Activated CD4-positive, alpha-beta T cell treated with anti-CD3 and anti-CD28 coated beads, Interleukin-10, Interleukin-2, amounts not matched to agents 100 ng/mL and 50 ng/mL, durations not matched to agents 16 hours and 8 hours (primary cell): ENCODE measurements at regions not wholly inside any gene's neighbourhood (a gene's known extent, or its start where the extent isn't known, plus 50 kb on each side); places are given as distances from the start of the nearest gene placed in this dataset.

Experiments used
- DNase-seq: peaks from one replicate; pipeline ENCODE4 v3.0.0-alpha.2; 2020

DNA sequence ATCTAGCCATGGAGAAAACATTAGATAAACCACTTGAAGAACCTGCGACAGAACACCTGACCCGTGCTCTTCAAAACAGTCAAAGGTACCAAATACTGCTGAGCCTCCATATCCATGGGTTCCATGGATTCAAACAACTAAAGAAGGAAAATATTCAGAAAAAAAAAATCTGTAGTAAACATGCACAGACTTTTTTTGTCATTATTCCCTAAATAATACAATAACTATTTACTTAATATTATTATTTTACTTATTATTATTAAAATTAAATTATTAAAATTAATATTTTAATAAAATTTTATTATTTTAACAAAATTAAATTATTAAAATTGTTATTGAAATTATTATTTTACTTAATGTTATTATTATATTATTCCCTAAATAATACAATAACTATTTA lies 101.0 kb upstream of the PDE1C start:
- DNase-seq: no peak

DNA sequence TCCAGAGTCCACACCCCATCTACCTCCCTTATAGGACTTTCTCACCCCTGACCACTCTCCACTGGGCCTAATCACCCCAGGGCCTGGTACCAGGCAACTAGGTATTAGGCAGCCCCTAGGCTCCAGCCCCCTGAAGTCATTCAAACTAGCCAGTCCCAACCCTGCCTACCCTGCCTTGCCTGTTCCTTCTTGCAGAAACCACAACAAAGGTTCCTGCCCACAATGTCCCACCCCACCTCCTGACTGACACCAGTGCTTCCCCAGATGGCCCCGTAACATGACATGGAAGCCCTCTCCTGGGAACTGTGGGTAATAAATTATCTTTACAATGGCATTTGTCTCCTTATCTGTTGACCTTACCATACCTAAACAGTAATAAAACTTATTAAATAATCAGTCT lies 100.6 kb upstream of the PDE1C start:
- no peak for DNase-seq

DNA sequence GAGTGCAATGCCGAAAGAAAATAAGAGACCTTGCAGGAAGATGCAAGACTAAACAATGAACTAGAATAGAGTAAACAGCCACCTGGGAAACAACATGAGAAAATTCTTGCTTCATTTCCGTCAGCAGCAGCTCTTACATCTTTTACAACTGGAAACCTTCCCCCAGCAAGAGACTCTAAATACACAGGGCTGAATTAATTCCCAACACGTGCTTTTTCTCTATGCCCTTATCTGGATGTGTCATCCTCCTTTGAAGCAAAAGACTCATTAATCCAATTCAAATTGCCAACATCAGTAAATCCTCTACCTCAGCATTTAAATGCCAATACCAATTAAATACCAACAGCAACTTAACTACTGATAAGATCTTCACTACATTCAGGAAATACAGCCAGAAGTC lies 99.0 kb upstream of the PDE1C start:
- no peak for DNase-seq

DNA sequence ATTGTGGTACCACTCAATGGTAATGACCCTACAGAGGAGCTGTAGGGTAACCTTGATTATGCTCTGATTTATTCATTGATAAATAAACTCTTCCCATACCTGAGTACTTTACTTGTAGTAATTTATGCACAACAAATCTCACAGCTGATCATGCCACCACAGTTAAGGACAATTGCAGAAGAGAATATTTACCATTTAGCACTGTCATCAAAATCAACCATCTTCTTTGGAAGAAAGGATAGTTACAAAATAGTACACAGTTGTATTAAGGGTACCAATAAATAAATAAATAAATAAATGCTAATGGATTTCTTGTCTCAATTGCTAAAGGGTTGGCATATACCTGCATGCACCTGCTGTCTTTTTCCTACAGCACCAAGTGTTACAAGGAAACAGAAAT lies 97.6 kb upstream of the PDE1C start:
- no peak for DNase-seq

DNA sequence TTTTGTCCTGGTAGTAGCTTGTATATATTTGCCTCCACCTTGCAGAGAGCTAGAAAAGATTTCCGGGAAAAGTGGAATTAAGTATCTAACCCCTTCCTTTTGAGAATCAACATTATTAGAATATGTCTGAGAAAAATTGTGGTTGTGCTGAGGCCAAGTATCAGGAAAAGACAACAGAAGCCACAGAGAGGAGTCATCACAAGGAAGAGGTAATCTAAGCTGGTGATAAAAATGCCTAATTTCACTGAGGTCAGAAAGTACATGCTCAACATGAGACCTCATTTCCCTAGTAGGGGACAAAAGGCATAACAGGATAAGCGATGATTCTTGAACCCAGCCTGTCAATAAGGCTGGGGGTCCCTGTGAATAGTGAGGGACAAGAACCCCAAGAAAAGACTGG lies 97.0 kb upstream of the PDE1C start:
- no peak for DNase-seq

DNA sequence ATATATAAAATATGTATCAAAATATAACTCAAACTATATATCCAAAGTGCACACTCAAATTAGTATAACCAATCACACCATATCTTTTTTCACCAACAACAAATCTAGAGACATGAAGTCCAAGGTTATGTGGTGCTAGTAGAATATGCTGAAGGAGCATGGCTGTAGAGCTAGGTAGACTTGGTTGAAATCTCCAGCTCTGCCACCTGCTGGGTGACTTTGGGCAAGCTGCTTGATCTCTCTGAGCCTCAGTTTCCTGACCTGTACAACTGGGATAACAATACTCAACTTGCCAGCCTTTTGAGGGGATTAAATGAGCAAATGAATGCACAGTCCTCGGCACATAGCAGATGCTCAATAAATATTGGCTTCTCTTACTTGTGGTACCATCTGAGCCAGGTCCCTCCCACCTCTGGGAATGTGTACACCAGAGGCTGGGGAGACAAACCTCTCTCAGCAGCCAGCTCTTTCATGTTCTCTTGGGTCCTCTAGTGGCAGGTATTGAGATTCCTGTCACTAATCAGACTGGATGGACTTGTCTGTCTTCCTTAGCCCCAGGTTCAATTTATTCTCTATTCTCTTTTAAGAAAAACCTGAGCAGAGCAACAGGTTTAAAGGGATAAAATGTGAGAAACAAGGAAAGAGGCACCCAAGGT lies 94.3 kb upstream of the PDE1C start:
- no peak for DNase-seq

DNA sequence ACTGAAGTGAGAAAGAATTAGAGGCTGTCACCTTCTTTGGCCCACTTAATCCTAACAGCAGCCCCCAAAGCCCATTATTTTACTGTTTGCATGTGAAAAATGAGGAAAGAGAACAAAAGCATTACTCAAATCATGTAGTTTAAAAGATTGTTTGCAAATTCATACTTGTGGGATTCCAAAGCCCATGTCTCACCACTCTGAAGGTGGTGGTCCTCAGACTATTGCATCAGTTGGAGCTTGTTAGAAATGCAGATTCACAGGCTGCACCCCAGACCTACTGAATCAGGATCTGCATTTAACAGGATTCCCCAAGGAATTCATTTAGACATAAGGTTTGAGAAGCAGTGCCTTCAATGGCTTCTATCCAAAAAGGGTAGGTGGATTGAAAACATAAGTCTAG lies 93.7 kb upstream of the PDE1C start:
- no peak for DNase-seq

DNA sequence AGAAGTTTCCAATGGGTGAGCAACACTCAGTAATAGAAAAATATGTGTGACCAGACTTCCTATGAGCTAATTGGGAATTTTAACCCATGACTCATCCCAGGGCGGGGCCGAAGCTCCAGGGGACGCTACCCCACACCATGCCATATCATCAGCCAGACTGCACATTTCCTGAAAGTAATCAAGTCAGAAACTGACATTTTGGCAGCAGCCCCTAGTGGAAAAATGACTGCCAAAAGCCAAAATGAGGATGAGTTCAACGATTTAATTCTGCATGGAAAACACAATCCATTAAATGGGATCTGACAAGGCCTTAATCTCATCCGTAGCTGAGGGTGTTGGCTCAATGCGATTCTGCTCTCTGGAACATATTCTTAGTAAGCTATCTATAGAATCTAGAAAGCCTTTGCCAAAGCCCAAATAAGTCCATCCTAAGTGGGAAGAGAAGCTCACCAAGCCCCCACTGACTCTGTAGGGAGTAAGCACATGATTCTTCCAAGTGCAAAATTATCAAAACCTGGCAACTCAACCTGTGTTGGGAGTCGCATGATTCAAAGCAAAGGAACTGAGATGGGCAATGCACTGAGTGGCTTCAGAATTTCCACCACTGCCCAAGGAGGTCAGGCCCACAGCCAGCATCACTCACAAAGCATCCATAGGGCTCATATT lies 93.1 kb upstream of the PDE1C start:
- DNase-seq: no peak

DNA sequence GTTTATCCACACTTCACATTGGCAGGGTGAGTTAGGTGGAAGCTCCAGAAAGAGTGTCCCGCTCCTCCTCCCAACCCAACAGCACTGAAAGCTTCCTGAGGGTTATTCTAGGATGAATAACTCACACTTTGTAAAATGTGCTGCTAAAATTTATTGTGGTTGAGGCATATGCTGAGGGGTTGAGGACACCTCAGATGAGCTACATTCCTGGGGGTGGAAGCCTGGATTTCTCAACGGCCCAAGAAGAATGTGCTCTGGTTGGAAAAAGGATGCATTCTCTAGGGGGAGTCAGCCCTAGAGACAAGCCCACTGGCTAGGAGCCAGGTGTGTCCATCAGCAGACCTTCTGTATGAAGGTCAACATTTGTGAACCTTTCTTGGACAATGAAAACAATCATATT lies 91.5 kb upstream of the PDE1C start:
- no peak for DNase-seq

DNA sequence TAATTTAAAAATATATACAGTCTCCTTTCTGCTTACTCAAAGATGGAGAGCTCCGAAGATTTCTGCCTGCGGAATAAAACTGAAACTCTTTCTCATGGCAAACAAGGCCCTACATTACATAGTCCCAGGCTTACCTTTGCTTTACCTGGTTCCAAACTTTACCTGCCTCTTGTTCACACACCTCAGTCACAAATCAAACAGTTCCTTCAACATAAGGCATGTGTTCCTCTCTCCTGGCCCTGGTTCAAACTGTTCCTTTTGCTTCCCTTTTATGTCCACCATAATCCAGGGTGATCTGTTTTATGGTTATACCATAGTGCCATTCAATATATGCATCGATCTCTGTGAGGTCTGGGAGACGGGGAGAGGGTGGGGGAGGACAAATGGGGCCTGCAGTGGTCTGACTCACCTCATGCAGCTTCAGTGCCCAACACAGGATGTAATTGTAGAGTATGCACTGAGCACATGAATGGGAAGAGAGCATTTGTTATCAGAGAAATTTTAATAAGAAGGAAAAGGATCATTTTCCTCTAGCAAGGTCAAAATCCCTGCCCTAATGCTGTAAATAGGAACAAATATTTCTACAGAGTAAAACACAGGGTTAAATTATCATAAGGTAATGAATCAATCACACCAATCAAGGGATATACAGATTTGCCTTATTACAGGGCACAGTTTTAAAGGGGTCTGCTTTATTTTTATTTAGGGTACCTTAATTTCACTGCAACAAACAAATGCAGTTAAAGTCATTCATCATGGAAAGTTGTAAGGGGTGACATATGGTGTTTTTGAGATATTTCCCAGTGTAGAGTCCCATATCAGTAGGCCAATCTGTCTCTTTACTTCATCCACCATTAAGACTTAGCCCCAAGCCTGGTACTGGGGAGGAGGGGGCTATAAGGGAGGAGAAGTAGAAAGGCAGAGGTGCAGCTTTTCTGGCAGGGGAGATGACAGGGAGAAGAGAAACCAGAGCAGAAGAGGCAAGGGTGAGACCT lies 88.8 kb upstream of the PDE1C start:
- DNase-seq: no peak

DNA sequence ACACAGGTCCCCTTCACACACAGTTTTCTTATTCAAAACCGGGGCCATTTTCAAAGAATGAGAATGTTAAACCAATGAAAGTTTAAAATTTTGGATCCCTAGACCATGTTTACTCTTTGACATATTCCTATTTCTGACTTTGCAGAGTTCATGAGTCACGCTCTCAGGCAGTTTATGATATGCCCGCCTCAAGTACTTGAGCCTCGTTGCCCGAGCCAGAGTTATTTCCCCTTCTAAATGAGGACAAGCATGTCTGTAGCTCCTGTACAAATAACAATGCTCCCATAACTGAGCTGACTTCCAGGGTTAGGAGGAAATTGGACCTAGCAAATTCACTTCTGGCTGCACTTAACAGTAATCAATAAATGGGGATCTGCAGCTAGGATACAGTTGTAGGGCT lies 87.9 kb upstream of the PDE1C start:
- no peak for DNase-seq

DNA sequence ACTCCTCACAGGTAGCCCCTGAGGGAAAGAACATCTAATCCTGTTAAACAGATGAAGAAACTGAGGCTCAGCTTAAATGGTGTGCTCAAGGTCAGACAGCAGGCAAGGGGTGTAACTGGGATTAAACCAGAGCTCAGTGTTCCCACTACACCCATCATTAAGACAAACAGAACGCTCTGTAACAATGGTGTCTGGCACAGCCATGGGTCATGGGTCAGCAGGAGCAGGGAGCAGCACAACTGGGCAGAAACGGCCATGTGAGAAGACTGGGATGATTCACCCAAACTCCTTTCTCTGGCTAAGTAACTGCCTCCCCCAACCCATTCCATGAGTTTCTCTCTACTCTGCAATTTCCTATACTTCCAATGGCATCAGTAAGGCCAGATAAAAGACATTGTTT lies 85.5 kb upstream of the PDE1C start:
- no peak for DNase-seq

DNA sequence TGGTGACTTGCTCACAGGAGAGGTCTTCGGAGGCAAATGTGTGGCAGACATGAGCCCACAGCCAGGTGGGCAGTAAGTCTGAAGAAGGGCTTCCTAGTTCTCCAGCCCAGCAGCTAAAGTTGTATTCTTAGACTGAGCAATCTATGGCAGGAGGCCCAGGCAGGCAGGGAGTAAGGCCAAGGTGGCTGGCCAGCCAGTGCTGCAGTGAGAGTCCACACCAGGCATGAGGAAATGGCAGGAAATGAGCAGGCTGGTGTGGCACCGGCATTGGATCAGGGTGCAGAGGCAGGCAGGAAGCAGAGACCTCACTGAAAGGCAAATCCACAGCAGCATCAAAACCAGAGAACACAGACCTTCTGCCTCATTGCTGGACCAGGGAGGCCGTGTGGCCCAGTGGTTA lies 84.6 kb upstream of the PDE1C start:
- no peak for DNase-seq

DNA sequence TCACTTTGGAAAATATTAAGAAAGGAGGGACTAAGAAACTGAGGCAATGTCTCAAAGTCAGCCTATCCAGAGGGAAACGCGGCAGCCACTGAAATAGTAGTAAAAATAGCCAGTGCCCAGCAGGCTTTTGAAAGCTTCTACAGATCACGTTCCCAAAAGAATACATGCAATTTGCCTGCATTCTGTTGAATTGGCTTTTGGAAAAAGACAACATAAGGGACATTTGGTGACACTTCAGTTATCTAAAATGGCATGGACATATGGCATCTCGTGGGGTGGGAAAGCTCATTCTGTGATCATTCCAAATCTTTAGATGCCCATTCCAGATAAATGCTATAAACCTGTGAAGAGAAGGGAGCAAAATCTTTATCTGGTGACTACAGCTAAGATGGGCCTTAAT lies 82.8 kb upstream of the PDE1C start:
- no peak for DNase-seq

DNA sequence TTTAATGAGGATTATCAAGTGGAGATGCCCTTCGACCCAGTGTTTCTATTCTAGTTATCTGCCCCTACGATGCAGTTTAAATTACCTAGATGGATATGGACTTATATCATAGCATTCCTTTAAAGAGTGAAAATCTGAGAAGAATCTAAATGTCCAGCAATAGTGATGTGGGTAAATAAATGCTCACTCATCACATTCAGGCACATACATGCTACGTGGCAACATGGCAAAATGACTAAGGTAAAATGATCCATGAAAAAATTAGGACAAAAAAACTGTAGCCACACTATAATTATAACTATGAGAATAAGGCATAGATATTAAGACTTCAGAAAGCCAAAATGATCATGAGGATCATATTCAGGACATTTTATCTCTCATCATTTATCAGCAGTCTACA lies 82.4 kb upstream of the PDE1C start:
- DNase-seq: no peak

DNA sequence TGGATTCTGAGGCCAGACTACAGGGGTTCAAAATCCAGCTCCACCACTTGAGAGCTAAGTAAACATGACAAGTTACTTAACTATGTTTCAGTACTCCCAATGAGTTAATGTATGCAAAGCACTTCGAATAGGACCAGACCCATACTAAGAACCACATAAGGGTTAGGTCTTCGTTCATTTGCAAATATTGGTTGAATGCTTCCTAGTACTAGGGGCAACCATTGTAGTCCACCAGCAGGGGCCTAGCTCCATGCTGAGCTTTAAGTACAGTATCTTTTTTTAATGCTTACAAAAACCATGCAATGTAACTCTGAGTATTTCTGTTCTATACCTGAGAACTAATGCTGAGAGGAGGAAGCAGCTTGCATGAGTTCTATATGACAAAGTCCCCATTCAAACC lies 80.4 kb upstream of the PDE1C start:
- no peak for DNase-seq

DNA sequence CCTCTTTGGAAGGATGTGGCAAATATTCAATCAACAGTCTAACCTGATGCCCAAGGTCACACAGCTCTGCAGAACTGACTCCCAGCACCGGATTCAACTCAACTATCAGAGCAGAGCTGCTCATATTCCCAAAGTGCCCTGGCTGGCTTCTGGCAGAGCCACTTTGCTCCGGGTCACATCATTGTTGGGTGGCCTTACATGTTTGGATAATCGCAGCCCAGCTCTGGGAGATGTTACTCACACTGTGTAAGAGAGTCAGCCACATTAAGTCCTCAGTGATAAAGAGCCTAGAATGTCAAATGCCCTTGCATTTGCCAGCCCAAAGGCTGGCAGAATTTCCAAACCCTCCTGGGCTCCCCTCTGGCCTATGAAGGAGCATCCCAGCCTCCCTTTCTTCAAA lies 79.8 kb upstream of the PDE1C start:
- DNase-seq: no peak

DNA sequence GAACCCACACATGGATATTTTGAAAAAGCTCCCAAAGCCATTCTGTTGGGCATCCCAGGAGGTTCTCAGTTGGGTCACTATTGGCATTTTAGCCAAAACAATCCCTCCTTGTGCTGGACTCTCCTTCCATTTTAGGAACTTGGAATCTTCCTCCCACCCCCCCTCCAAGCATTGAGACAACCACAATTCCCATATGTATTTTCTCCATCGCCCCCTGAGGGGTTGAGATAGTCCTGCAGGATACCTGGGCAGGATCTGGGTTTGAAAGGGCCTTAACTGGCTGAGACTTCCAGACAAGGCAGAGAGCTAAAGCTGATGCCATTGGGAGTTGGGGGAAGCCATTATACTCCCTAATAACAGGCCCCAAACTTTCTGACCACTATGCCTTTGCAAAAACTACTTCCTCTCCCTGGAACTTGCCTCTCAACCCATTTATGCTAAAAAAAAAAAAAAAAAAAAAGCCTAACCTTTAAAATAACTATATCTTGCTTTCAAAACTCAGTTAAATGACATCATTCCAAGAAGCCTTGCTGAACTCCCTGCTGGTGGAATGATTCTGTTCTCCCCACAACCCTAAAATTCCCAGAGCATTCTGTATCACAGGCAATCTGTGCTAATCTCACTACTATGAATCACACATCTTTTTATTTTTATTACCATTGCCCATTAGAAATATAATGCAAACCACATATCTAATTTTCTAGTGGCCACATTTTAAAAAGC lies 77.5 kb upstream of the PDE1C start:
- no peak for DNase-seq

DNA sequence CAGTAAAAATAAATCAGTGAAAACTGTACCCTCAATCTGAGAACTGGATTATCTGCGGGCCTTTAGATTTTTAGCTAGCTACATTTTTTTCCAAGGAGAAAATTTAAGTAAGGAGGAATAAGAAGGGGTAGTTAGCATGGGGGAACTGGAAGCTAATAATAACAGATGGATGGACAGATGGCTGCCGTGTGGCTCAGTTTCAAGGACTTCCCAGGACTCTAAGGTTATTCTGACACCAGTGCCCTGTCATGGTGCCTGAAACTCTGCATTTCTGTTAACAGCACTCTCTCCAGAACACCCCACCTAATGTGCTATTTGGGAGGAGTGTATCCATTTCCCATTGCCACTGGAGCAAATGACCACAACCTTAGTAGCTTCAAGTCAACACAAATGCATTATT lies 75.7 kb upstream of the PDE1C start:
- no peak for DNase-seq

DNA sequence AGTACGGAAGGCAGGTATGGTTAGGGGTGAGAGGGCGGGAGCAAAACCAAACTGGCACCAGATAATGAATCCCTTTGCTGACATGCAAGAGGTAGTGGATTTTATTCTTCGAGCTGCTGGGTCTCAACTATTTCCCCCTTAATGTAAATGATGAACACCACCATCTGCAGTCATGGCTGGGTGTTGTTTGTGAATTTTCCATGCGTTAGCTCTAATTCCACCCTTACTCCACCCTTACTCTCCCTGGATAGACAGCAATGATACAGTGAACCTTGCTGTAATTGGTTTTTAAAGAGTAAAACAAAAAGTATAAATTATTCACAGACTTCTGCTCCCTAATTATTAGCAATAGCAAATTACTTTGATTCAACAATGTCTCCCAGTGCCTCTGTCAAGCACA lies 74.5 kb upstream of the PDE1C start:
- DNase-seq: no peak

DNA sequence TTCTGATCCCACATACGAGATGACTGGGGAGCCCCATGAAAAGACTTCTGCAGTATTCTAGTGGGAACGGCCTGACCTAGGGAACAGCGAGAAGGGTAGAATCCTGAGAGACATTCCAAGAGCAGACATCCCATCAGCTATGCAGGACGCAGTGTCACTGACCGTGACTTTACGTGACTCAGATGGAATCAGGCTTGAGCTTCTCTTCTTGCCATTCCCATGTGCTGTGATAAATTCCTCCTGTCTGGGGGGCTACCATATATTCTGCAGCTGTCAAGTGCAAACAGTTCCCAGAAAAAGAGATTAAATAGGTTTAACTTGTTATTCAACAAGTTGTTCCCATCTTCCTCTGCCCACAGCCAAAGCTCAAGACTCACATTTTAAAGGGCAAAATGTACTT lies 73.1 kb upstream of the PDE1C start:
- no peak for DNase-seq

DNA sequence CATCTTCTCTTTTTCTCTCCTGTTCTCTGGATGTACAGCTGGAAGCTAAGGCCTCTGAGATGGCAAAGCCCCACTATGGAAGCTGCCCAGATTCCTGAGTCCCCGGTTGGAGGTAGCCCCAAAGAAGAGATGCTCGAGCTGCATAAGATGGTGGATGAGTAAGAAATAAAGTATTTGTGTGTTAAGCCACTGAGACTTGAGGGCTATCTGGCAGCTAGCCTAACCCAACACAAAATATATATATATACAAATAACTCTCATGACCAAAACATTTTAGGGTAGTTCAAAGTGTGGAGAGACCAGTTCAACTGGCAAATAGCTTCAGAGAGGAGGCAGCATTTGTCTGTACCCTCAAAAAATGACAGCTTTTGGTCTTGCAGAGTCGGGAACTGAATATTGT lies 72.4 kb upstream of the PDE1C start:
- no peak for DNase-seq

DNA sequence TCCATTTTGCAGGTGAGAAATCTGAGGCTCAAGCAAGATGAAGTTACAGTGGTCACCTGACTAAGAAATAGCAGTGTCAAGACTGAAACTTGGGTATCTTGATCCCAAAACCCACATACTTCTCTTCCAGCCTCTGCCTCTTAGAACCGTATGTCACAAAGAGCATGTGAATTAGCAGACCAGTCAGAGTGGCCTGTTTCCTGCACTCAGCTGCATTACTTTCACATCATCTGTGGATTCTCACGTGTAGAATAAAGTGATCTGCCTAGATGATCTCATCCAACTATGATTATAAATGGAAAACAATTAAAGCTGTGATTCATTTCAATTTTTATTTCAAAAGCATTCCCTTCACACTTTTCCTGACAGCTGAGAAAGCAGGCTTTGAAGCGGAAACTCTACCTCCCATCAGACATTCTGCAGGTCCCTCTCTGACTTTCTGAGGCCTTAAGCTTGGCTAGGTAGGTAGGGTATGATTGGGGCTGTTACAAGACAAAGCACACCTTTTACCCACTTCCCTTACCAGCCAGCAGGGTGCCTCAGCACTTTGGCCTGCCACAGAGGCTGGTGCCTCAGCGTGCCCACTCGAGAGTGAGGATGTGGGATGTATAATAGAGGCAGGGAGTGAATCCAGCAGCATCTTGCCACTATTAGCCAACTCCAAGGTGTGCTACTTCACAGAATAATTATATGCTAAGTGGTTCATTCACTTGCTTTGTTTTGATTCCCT lies 70.2 kb upstream of the PDE1C start:
- DNase-seq: no peak
